ENCODE measurements at regions not wholly inside any gene's neighbourhood (a gene's known extent, or its start where the extent isn't known, plus 50 kb on each side); places are given as distances from the start of the nearest gene placed in this dataset.

- no peak for TF ChIP-seq EZH2 (IDR thresholded peaks at IDR 0.05; ENCODE audit: low read length, missing control alignments)
- TF ChIP-seq CTCF (conservative IDR thresholded peaks at IDR 0.05 in 1 of 2, IDR thresholded peaks at IDR 0.05 in 1 of 2; ENCODE audit: low read depth in 1 of 2, low read length in 2 of 2), result no peak
- Histone ChIP-seq H3K27ac (ENCODE audit: insufficient read depth, low read length) (no peak overlapping the region), H3K9me3 (ENCODE audit: control insufficient read depth, insufficient read depth, low read depth, low read length) (no peaks in the 10 kb centered on the region), H3K4me1 (ENCODE audit: control insufficient read depth, extremely low read depth, insufficient read depth, low read length) (no peaks in the 10 kb centered on the region), H4K20me1 (ENCODE audit: control insufficient read depth, extremely low read depth, insufficient read depth, low read length) (no peaks in the 10 kb centered on the region), H3K79me2 (ENCODE audit: control insufficient read depth, insufficient read depth, low read length) (no peaks in the 10 kb centered on the region), H3K27me3 (ENCODE audit: control insufficient read depth, insufficient read depth, low read length) (no peaks in the 10 kb centered on the region), H2AFZ (ENCODE audit: low read length) (no peak overlapping the region), H3K4me3 (replicated peaks in 1 of 4; ENCODE audit: control extremely low read depth in 1 of 4, insufficient read depth in 1 of 4, low read depth in 3 of 4, low read length in 4 of 4) (no peak overlapping the region), H3K4me2 (ENCODE audit: extremely low read depth, insufficient read depth, low read length) (no peak overlapping the region), H3K9ac (ENCODE audit: insufficient read depth, low read length) (no peak overlapping the region), H3K36me3 (ENCODE audit: control insufficient read depth, insufficient read depth, low read length) (no peaks in the 10 kb centered on the region)
- peak in 1 of 2 donors; percentile 7 for DNase-seq (ENCODE audit: low read depth in 2 of 2)
Observed at GRCh38 chr4:32485956-32486355, 1765.8 kb downstream of the PCDH7 start.

- Histone ChIP-seq H4K20me1 (ENCODE audit: control insufficient read depth, extremely low read depth, insufficient read depth, low read length) (no peaks in the 10 kb centered on the region), H3K4me2 (ENCODE audit: extremely low read depth, insufficient read depth, low read length) (no peak overlapping the region), H3K9ac (ENCODE audit: insufficient read depth, low read length) (no peak overlapping the region), H3K27ac (ENCODE audit: insufficient read depth, low read length) (no peak overlapping the region), H2AFZ (ENCODE audit: low read length) (no peak overlapping the region), H3K79me2 (ENCODE audit: control insufficient read depth, insufficient read depth, low read length) (no peaks in the 10 kb centered on the region), H3K9me3 (ENCODE audit: control insufficient read depth, insufficient read depth, low read depth, low read length) (no peaks in the 10 kb centered on the region), H3K27me3 (ENCODE audit: control insufficient read depth, insufficient read depth, low read length) (no peaks in the 10 kb centered on the region), H3K4me1 (ENCODE audit: control insufficient read depth, extremely low read depth, insufficient read depth, low read length) (no peaks in the 10 kb centered on the region), H3K4me3 (replicated peaks in 1 of 4; ENCODE audit: control extremely low read depth in 1 of 4, insufficient read depth in 1 of 4, low read depth in 3 of 4, low read length in 4 of 4) (no peak overlapping the region), H3K36me3 (ENCODE audit: control insufficient read depth, insufficient read depth, low read length) (no peaks in the 10 kb centered on the region)
- DNase-seq (ENCODE audit: low read depth in 2 of 2), result peak; percentile 10 to 28
- TF ChIP-seq CTCF (conservative IDR thresholded peaks at IDR 0.05 in 1 of 2, IDR thresholded peaks at IDR 0.05 in 1 of 2; ENCODE audit: low read depth in 1 of 2, low read length in 2 of 2) (no peak), EZH2 (IDR thresholded peaks at IDR 0.05; ENCODE audit: low read length, missing control alignments) (no peak)
Observed at GRCh38 chr4:32488690-32489089, 1768.5 kb downstream of the PCDH7 start.

GRCh38 chr4:32499171-32499570 lies 1779.0 kb downstream of the PCDH7 start:
- Histone ChIP-seq H2AFZ (ENCODE audit: low read length) (no peak overlapping the region), H3K4me1 (ENCODE audit: control insufficient read depth, extremely low read depth, insufficient read depth, low read length) (no peaks in the 10 kb centered on the region), H3K36me3 (ENCODE audit: control insufficient read depth, insufficient read depth, low read length) (no peaks in the 10 kb centered on the region), H3K4me3 (replicated peaks in 1 of 4; ENCODE audit: control extremely low read depth in 1 of 4, insufficient read depth in 1 of 4, low read depth in 3 of 4, low read length in 4 of 4) (no peak overlapping the region), H3K27me3 (ENCODE audit: control insufficient read depth, insufficient read depth, low read length) (no peaks in the 10 kb centered on the region), H3K9ac (ENCODE audit: insufficient read depth, low read length) (no peak overlapping the region), H3K9me3 (ENCODE audit: control insufficient read depth, insufficient read depth, low read depth, low read length) (no peaks in the 10 kb centered on the region), H3K27ac (ENCODE audit: insufficient read depth, low read length) (no peak overlapping the region), H3K4me2 (ENCODE audit: extremely low read depth, insufficient read depth, low read length) (no peak overlapping the region), H3K79me2 (ENCODE audit: control insufficient read depth, insufficient read depth, low read length) (no peaks in the 10 kb centered on the region), H4K20me1 (ENCODE audit: control insufficient read depth, extremely low read depth, insufficient read depth, low read length) (no peaks in the 10 kb centered on the region)
- DNase-seq (ENCODE audit: low read depth in 2 of 2), result peak; percentile 65 to 87
- TF ChIP-seq CTCF (conservative IDR thresholded peaks at IDR 0.05 in 1 of 2, IDR thresholded peaks at IDR 0.05 in 1 of 2; ENCODE audit: low read depth in 1 of 2, low read length in 2 of 2) (no peak), EZH2 (IDR thresholded peaks at IDR 0.05; ENCODE audit: low read length, missing control alignments) (no peak)

All from fibroblast of lung (primary cell).